Uterus (tissue), 2 donors: ENCODE measurements at regions not wholly inside any gene's neighbourhood (a gene's known extent, or its start where the extent isn't known, plus 50 kb on each side); places are given as distances from the start of the nearest gene placed in this dataset.

Experiments
- POLR2A ChIP-seq, 2 donors: fragments of 450-650 bp; IDR thresholded peaks; one replicate each; pipeline ENCODE4 v1.6.1; 2016; ENCODE audit warnings: antibody characterized with exemption in 2 of 2, mild to moderate bottlenecking in 1 of 2, moderate library complexity in 1 of 2
- TF ChIP-seq, protein P1 (sequence below), 4 experiments: fragments of 200-600 bp in 2 of 4; fragments of 450-650 bp in 2 of 4; sonication (generic) in 2 of 4; IDR thresholded peaks; one replicate each; pipeline ENCODE4 v1.5.1; 2016 to 2019; ENCODE audit warnings: antibody characterized with exemption in 4 of 4, mild to moderate bottlenecking in 2 of 4, moderate library complexity in 1 of 4

DNA sequence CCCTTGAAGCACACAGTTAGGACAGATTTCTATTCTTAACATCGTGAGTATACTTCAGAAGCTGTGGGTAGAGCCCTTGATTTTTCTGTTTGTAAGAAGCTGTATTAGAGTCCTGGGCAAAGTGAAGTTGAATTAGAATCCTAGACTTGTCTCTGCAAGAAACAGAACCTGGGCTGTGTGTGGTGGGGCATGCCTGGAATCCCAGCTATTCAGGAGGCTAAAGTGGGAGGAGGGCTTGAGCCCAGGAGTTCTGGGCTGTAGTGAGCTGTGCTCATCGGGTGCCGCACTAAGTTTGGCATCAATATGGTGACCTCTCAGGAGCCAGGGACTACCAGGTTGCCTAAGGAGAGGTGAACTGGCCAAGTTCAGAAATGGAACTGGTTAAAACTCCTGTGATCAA is 183.4 kb downstream of the GNAI1 start:
- TF ChIP-seq, protein P1, sequence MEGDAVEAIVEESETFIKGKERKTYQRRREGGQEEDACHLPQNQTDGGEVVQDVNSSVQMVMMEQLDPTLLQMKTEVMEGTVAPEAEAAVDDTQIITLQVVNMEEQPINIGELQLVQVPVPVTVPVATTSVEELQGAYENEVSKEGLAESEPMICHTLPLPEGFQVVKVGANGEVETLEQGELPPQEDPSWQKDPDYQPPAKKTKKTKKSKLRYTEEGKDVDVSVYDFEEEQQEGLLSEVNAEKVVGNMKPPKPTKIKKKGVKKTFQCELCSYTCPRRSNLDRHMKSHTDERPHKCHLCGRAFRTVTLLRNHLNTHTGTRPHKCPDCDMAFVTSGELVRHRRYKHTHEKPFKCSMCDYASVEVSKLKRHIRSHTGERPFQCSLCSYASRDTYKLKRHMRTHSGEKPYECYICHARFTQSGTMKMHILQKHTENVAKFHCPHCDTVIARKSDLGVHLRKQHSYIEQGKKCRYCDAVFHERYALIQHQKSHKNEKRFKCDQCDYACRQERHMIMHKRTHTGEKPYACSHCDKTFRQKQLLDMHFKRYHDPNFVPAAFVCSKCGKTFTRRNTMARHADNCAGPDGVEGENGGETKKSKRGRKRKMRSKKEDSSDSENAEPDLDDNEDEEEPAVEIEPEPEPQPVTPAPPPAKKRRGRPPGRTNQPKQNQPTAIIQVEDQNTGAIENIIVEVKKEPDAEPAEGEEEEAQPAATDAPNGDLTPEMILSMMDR (IDR thresholded peaks at IDR 0.05), result no peak
- TF ChIP-seq POLR2A (IDR thresholded peaks at IDR 0.05), result no peak
